Retinal pigment epithelial cell (primary cell): ENCODE measurements at regions not wholly inside any gene's neighbourhood (a gene's known extent, or its start where the extent isn't known, plus 50 kb on each side); places are given as distances from the start of the nearest gene placed in this dataset.
"Not testable (repeated sequence)": the region's sequence is repeated elsewhere in the genome, so short reads cannot be mapped to it uniquely, and the experiment has no call there.

Experiments
- DNase-seq: peaks from one replicate; pipeline ENCODE4 v3.0.0-alpha.2; 2010; ENCODE audit warnings: low read depth
- H3K4me3 ChIP-seq: 2 replicates; pipeline ENCODE4 v1.5.1; 2011; ENCODE audit warnings: mild to moderate bottlenecking, low read length, control low read depth, moderate library complexity
- CTCF ChIP-seq: conservative IDR thresholded peaks from 2 replicates; pipeline ENCODE4 v1.5.1; 2011; ENCODE audit warnings: low read depth, low read length, control low read depth, inconsistent platforms

- no peak overlapping the region for H3K4me3 ChIP-seq
- no peak for DNase-seq
- TF ChIP-seq CTCF = no peak
Observed at GRCh38 chr5:68680366-68680765, 413.4 kb upstream of the SLC30A5 start.

GRCh38 chr5:68681929-68682328 lies 411.9 kb upstream of the SLC30A5 start:
- no peak for TF ChIP-seq CTCF
- no peak overlapping the region for H3K4me3 ChIP-seq
- no peak for DNase-seq

- H3K4me3 ChIP-seq = no peak overlapping the region
- DNase-seq = no peak
- no peak for TF ChIP-seq CTCF
Observed at GRCh38 chr5:68682400-68683160, 411.2 kb upstream of the SLC30A5 start.

GRCh38 chr5:68683632-68684036 lies 410.2 kb upstream of the SLC30A5 start:
- TF ChIP-seq CTCF = no peak
- no peak overlapping the region for H3K4me3 ChIP-seq
- DNase-seq = peak; percentile 86

- DNase-seq = no peak
- no peak overlapping the region for H3K4me3 ChIP-seq
- TF ChIP-seq CTCF = no peak
Observed at GRCh38 chr5:68685863-68686262, 408.0 kb upstream of the SLC30A5 start.

GRCh38 chr5:68688547-68688946 lies 405.3 kb upstream of the SLC30A5 start:
- DNase-seq = no peak
- no peak for TF ChIP-seq CTCF

GRCh38 chr5:68689010-68689409 lies 404.8 kb upstream of the SLC30A5 start:
- no peak overlapping the region for H3K4me3 ChIP-seq
- DNase-seq = no peak
- no peak for TF ChIP-seq CTCF

More at GRCh38 chr5:68688547-68688946, 405.3 kb upstream of the SLC30A5 start:
- no peak overlapping the region for H3K4me3 ChIP-seq

GRCh38 chr5:68691874-68692273 lies 401.9 kb upstream of the SLC30A5 start:
- not testable (repeated sequence) for H3K4me3 ChIP-seq, DNase-seq
